IgD-negative memory B cell (primary cell): ENCODE measurements at regions not wholly inside any gene's neighbourhood (a gene's known extent, or its start where the extent isn't known, plus 50 kb on each side); places are given as distances from the start of the nearest gene placed in this dataset.
A peak's percentile ranks its signal among the peaks of the same experiment; 100 is the strongest.
"Not testable (repeated sequence)": the region's sequence is repeated elsewhere in the genome, so short reads cannot be mapped to it uniquely, and the experiment has no call there.

Experiments
- H3K27ac Mint-ChIP-seq, 3 donors: one replicate each; pipeline ENCODE4 v1.8.0; 2020 to 2022; ENCODE audit warnings: mild to moderate bottlenecking in 3 of 3, mixed read lengths in 3 of 3, moderate library complexity in 1 of 3
- H3K27me3 Mint-ChIP-seq: one replicate; pipeline ENCODE4 v1.8.0; 2021; ENCODE audit warnings: mixed read lengths
- H3K36me3 Mint-ChIP-seq: one replicate; pipeline ENCODE4 v1.8.0; 2020; ENCODE audit warnings: mild to moderate bottlenecking, mixed read lengths
- H3K4me1 Mint-ChIP-seq, 3 donors: one replicate each; pipeline ENCODE4 v1.8.0; 2020 to 2022; ENCODE audit warnings: mixed read lengths in 3 of 3, mild to moderate bottlenecking in 1 of 3
- H3K4me3 Mint-ChIP-seq, 4 donors: one replicate each; pipeline ENCODE4 v1.8.0; 2020 to 2022; ENCODE audit warnings: mild to moderate bottlenecking in 4 of 4, mixed read lengths in 4 of 4, moderate library complexity in 3 of 4
- H3K9me3 Mint-ChIP-seq, 3 donors: one replicate each; pipeline ENCODE4 v1.8.0; 2020 to 2021; ENCODE audit warnings: mixed read lengths in 3 of 3, mild to moderate bottlenecking in 1 of 3

DNA sequence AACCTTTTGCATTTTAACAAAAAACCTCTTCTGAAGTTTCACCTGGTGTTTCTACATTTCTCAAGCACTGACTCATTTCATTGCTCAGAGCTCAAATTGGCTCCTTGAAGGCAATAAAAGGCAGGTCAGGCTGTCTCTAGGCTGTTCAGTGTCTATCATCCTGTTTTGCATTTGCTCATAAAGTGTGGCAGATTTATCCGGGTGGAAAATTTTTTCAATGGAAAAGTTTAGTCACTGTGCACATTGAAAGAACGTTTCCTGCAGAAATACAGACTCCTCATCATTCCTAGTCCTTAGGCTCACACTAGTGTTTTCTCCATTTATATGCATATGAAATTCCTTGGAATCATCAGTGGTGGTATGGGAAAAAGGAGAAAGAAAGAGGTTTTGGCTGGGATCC lies 114.2 kb upstream of the DGKB start:
- no peaks in the 10 kb centered on the region for H3K9me3 Mint-ChIP-seq
- no peaks in the 10 kb centered on the region for H3K27me3 Mint-ChIP-seq
- no peaks in the 10 kb centered on the region for H3K36me3 Mint-ChIP-seq
- H3K4me3 Mint-ChIP-seq, result no peak overlapping the region
- no peaks in the 10 kb centered on the region for H3K4me1 Mint-ChIP-seq
- no peak overlapping the region for H3K27ac Mint-ChIP-seq

DNA sequence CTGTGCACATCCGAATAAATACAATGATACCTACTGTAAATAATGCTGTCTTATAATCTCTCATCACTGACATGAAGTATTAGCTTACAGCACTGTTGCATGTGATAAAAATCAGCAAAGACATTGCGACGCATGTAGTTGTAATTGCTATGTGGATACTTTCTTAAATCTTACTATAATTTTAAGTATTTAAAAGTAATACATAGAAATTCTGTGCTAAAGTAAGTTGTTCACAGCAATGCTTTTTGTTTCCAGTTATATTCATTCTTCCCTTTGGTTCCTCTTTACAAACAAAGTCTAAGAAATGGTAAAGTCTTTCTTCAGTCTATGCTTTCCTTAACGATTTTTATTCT lies 113.7 kb upstream of the DGKB start:
- Mint-ChIP-seq H3K4me1 (no peaks in the 10 kb centered on the region), H3K9me3 (no peaks in the 10 kb centered on the region), H3K27ac (no peak overlapping the region)

DNA sequence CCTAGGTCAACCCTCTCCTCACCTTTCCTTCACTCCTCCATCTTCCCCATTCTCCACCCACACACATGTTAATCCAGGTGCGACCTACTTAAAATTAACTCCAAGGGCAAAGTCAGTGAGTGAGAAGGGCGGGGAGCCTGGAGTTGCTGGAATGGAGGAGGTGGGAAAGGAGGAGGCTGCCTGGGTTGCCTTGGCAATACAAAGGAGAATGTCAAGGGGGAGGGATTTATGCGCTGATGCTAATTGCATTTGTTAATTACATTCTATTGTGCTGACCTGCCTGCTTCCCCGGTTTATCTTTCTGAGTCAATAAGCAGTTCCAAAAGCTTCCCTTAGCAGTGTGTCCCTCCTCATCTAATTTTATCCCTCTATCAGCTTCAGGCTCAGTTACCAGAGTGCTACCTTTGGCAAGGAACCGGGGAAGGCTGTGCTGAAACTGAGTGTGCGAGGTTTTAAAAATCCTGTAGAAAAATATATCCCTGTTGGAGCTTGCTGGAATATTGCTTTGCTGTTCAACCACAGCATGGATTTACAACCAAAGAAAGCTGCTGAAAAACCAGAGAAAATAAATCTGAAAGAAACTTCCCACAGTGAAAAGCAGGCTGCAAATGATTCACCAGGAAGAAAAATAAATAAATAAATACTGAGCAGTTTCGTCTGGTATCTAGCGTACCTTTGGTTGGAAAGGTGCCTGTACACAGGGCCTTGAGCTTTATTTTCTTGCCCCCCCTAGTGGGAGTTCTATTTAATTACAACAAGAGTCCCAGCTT lies 113.2 kb upstream of the DGKB start:
- Mint-ChIP-seq H3K4me1 (no peaks in the 10 kb centered on the region), H3K9me3 (peaks cover 0 to 3% (median 0%) of the 10 kb centered on the region in 3 donors), H3K4me3 (no peak overlapping the region), H3K27ac (no peak overlapping the region), H3K27me3 (no peaks in the 10 kb centered on the region), H3K36me3 (no peaks in the 10 kb centered on the region)

More for the DNA sequence above, 113.7 kb upstream of the DGKB start:
- Mint-ChIP-seq H3K4me3 (no peak overlapping the region), H3K36me3 (no peaks in the 10 kb centered on the region), H3K27me3 (no peaks in the 10 kb centered on the region)

DNA sequence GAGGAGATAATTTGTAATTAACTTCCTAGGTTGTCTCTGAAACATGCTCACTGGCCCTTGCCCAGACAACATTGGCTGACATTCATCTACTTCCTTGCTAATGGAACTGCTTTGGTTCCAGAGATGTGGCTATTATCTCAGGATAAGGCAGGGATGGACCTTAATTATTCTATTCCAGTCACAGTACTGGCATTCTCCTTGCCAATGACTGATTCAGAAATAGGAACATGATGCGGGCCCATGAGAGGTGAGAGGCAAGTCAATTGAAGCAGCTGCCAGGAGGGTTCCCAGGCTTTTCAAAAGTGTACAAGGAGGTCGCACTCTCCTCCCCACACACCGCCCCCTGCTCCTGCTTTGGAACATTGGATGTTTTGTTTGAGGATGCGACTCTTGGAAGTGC lies 109.6 kb upstream of the DGKB start:
- peaks cover 0 to 3% (median 0%) of the 10 kb centered on the region in 3 donors for H3K9me3 Mint-ChIP-seq
- H3K4me3 Mint-ChIP-seq, result no peak overlapping the region
- no peaks in the 10 kb centered on the region for H3K4me1 Mint-ChIP-seq
- no peaks in the 10 kb centered on the region for H3K36me3 Mint-ChIP-seq
- no peaks in the 10 kb centered on the region for H3K27me3 Mint-ChIP-seq
- H3K27ac Mint-ChIP-seq, result no peak overlapping the region

DNA sequence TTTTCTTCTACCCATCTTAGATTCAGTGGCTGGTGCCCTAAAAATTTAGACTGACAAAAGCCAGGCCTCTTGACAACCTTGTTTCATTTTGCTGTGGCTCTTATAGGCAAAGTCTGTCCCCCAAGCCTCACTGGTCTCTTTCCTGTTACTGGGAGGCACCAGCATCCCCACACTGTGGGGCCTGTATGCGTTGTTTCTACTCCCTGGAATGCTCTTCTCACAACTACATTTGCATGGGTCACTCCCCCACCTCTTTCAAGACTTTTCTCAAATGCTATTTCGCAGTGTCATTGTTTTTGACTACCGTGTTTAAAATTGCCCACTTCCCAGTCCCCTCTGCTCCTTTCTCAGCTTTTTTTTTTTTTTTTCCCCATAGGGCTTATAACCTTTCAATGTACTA lies 108.7 kb upstream of the DGKB start:
- H3K4me3 Mint-ChIP-seq, result no peak overlapping the region
- no peak overlapping the region for H3K27ac Mint-ChIP-seq
- peaks cover 0 to 3% (median 0%) of the 10 kb centered on the region in 3 donors for H3K9me3 Mint-ChIP-seq
- no peaks in the 10 kb centered on the region for H3K36me3 Mint-ChIP-seq
- H3K27me3 Mint-ChIP-seq, result no peaks in the 10 kb centered on the region
- H3K4me1 Mint-ChIP-seq, result no peaks in the 10 kb centered on the region

DNA sequence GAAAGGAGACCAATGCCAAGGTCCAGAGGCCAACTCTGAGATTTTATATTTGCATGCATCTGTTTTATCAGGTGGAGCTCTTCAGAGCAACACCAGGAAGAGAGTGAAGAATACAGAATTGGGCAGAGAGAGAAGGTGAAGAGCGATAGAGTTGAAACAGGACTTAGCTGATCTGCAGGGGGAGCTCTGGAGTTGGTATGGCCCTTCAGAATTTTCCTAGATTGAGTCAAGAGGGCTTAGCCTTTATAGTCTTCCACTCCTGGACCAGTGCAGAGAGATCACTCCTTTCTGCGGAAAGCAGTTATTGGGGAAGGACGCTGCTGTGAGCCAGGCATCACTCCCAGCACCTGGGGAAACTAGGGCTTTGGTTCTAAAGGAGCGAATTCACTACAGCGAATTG lies 105.0 kb upstream of the DGKB start:
- Mint-ChIP-seq H3K4me1 (no peaks in the 10 kb centered on the region), H3K36me3 (no peaks in the 10 kb centered on the region), H3K4me3 (no peak overlapping the region), H3K27ac (no peak overlapping the region), H3K27me3 (no peaks in the 10 kb centered on the region), H3K9me3 (peaks cover 0 to 3% (median 0%) of the 10 kb centered on the region in 3 donors)

DNA sequence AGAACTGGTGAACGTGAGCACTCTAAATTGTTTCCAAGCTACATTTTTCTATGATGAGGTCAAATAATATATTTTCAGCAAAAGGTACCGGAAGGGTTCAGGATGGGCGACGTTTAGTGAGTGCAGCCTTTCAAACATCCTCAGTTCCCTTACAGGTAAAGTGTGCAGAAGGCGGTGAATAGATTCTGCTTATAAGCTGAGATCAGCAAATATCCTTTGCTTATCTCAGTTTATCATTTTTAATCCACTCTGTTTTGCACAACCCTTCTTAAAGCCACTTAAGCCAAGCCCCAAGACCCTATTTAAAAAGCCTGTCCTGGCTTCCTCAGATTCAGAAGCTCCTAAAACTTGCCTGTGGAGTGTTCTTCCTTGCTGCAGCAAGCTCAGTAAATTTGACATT lies 103.1 kb upstream of the DGKB start:
- H3K9me3 Mint-ChIP-seq, result peaks cover 0 to 7% (median 3%) of the 10 kb centered on the region in 3 donors
- no peak overlapping the region for H3K27ac Mint-ChIP-seq
- no peak overlapping the region for H3K4me3 Mint-ChIP-seq
- no peaks in the 10 kb centered on the region for H3K36me3 Mint-ChIP-seq
- H3K27me3 Mint-ChIP-seq, result no peaks in the 10 kb centered on the region
- no peaks in the 10 kb centered on the region for H3K4me1 Mint-ChIP-seq

DNA sequence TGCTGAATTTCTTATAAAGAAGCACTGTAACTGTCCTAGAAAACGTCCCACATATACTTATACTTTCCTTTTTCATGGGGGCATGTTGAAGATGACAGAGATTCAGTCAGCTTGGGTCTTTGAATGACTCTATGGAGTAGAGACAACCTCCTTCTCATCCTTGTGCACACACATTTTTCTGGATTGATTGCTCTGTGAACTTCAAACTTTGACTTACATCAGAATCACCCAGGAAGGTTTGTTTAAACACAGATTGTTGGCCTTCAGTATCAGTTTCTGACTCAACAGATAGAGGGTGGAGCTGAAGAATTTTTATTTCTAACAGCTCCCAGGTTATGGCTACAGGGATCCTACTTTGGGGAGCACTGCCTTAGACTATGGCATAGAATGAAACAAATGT lies 97.6 kb upstream of the DGKB start:
- no peaks in the 10 kb centered on the region for H3K27me3 Mint-ChIP-seq
- peaks cover 0 to 15% (median 7%) of the 10 kb centered on the region in 3 donors for H3K9me3 Mint-ChIP-seq
- H3K4me3 Mint-ChIP-seq, result no peak overlapping the region
- no peak overlapping the region for H3K27ac Mint-ChIP-seq
- H3K4me1 Mint-ChIP-seq, result no peaks in the 10 kb centered on the region
- H3K36me3 Mint-ChIP-seq, result peaks cover 2% of the 10 kb centered on the region

DNA sequence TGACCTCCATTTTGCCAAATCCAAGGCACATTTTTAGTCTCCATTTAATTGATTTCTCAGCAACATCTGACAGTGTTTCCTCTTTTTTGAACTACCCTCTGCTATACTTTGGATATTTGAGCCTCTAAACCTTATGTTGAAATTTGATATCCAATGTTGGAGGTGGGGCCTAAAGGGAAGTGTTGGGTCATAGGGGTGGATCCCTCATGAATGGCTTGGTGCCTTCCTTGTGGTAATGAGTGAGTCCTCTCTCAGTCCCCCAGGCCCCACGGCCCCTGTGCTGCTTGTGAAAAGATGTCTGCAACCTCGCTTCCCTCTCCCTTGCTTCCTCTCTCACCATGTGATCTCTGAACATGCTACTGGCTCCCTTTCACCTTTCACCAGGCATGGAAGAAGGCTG lies 96.8 kb upstream of the DGKB start:
- H3K4me1 Mint-ChIP-seq, result no peaks in the 10 kb centered on the region
- H3K4me3 Mint-ChIP-seq, result no peak overlapping the region
- no peaks in the 10 kb centered on the region for H3K27me3 Mint-ChIP-seq
- H3K27ac Mint-ChIP-seq, result no peak overlapping the region
- peaks cover 2% of the 10 kb centered on the region for H3K36me3 Mint-ChIP-seq
- peaks cover 0 to 15% (median 9%) of the 10 kb centered on the region in 3 donors for H3K9me3 Mint-ChIP-seq

DNA sequence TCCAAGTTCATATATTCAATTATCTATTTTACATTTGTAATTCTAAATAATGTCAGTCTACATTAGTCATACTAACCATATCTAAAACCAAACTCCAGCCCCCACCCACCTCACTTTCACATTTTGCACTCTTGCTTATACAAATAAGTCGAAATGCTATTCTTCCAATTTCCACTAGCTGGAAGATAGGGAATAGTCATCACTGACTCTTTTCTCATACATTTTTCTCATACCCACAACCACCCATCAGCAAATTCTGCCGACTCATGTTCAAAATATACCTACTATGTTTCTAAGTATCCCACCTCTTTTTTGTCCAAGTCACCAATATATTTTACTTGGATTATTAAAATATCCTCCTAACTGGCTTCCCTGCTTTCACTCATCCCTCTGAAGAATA lies 93.2 kb upstream of the DGKB start:
- Mint-ChIP-seq H3K4me3 (no peak overlapping the region), H3K27me3 (no peaks in the 10 kb centered on the region), H3K4me1 (no peaks in the 10 kb centered on the region)

DNA sequence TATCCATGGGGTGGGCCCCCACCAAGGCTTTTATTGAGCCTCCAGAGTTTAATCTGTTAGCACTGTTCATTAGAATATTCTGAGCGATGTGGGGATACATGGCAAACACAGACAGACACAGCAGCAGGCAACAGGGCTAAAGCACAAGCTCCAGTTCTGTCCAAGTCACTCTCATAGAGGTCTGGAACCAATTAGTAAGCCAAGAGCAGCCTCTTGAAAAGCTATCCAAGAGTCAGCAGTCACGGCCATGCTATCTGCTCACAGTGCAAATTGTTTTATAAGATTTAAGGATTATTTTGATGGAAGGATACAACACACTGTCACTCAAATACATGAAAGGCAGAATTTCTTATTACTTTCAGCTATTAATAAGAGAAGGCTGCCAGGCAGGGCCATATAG lies 86.4 kb upstream of the DGKB start:
- Mint-ChIP-seq H3K4me1 (no peaks in the 10 kb centered on the region), H3K9me3 (peaks cover 0 to 4% (median 4%) of the 10 kb centered on the region in 3 donors), H3K36me3 (no peaks in the 10 kb centered on the region), H3K27ac (no peak overlapping the region), H3K4me3 (no peak overlapping the region), H3K27me3 (no peaks in the 10 kb centered on the region)

More for the DNA sequence above, 93.2 kb upstream of the DGKB start:
- H3K9me3 Mint-ChIP-seq, result peaks cover 4 to 9% (median 6%) of the 10 kb centered on the region in 3 donors
- peak overlapping the region in 1 of 3 donors; percentile 4 for H3K27ac Mint-ChIP-seq
- peaks cover 2% of the 10 kb centered on the region for H3K36me3 Mint-ChIP-seq

DNA sequence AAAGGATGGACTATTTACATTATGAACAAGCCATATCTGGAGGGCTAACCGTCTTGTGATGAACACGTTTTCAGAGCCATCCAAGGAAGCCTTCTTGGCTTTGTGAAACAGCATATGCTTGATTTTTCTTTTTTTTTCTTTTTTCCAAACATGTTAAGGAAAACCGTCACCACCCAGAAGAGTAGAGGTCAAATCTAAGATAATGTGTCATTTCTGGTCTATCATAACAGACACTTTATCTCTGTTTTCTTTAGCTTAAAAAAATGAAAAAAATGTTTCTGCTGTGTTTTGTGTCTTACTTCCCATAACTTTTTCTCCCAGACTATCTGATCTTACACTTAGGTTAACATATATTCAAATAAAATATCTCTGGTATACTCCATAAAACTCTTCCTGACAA lies 76.1 kb upstream of the DGKB start:
- Mint-ChIP-seq H3K27ac (no peak overlapping the region), H3K27me3 (peaks cover 1% of the 10 kb centered on the region), H3K4me1 (no peaks in the 10 kb centered on the region), H3K9me3 (peaks cover 4 to 7% (median 6%) of the 10 kb centered on the region in 3 donors), H3K4me3 (no peak overlapping the region), H3K36me3 (no peaks in the 10 kb centered on the region)

DNA sequence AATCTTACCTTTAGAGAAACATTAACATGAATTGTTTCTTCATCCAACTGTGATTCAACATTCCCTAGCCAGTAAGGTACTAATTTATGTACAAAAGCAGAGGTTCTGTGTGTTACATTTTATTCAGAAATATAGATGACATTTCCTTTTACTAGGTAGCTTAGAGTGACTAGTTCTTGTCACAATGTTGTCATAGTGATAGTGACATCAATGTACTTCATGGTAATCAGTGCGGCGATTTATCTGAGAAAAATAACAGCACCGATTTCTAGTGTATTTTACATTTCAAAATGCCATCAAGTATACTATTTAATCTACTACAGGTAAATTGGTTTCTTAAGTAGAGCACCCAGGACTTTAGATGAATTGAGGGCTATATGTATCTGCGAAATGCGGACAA lies 72.1 kb upstream of the DGKB start:
- H3K27me3 Mint-ChIP-seq, result peaks cover 1% of the 10 kb centered on the region

DNA sequence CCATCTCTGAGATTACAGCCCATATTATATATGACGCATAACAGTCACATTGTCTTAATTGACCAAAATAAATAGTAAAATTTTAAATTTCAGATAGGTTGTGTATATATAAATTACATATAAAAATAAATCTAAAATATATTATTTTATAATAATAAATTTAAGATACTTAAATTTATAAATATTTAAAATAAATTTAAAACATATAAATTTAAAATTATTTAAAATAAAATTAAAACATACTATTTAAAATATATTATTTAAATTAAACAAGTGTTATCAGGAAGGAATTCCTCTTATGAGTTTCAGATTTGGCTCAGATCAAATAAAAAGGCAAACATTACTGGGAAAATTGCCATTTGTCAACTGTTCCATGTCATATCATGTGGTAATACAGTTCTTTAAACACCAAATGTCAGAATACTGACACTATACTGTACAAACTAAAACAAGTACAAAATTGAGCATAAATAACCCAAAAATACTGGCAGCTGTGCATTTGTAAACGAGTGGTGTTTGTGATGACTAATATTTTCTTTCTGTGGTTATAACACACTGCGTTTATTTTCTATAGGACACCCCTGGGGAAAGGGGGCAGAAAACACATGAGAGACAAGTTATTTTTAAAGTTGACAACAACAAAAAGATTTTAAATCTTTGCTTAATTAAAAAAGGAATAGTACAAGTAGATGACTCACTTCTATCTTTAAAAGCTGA lies 71.3 kb upstream of the DGKB start:
- H3K27ac Mint-ChIP-seq, result no peak overlapping the region
- no peaks in the 10 kb centered on the region for H3K36me3 Mint-ChIP-seq
- peaks cover 0 to 2% (median 0%) of the 10 kb centered on the region in 3 donors for H3K4me1 Mint-ChIP-seq

More for the DNA sequence above, 72.1 kb upstream of the DGKB start:
- H3K4me3 Mint-ChIP-seq, result no peak overlapping the region
- H3K36me3 Mint-ChIP-seq, result no peaks in the 10 kb centered on the region
- no peak overlapping the region for H3K27ac Mint-ChIP-seq
- peaks cover 0 to 2% (median 0%) of the 10 kb centered on the region in 3 donors for H3K4me1 Mint-ChIP-seq
- H3K9me3 Mint-ChIP-seq, result peaks cover 0 to 1% (median 0%) of the 10 kb centered on the region in 3 donors

DNA sequence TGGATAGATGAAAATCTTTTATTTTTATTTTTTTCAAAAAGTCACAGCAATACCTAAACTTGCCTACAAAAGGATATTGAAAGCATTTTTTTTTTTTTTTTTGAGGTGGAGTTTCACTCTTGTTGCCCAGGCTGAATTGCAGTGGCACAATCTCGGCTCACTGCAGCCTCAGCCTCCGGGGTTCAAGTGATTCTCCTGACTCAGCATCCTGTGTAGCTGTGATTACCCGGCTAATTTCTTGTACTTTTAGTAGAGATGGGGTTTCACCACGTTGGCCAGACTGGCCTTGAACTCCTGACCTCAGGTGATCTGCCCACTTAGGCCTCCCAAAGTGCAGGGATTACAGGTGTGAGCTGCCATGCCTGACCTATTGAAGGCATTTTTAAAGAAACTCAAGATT lies 69.1 kb upstream of the DGKB start:
- H3K9me3 Mint-ChIP-seq, H3K27ac Mint-ChIP-seq, H3K36me3 Mint-ChIP-seq, H3K4me3 Mint-ChIP-seq, H3K27me3 Mint-ChIP-seq, H3K4me1 Mint-ChIP-seq: not testable (repeated sequence)

More for the DNA sequence above, 71.3 kb upstream of the DGKB start:
- H3K4me3 Mint-ChIP-seq, result no peak overlapping the region
- peaks cover 0 to 1% (median 0%) of the 10 kb centered on the region in 3 donors for H3K9me3 Mint-ChIP-seq
- peaks cover 1% of the 10 kb centered on the region for H3K27me3 Mint-ChIP-seq

DNA sequence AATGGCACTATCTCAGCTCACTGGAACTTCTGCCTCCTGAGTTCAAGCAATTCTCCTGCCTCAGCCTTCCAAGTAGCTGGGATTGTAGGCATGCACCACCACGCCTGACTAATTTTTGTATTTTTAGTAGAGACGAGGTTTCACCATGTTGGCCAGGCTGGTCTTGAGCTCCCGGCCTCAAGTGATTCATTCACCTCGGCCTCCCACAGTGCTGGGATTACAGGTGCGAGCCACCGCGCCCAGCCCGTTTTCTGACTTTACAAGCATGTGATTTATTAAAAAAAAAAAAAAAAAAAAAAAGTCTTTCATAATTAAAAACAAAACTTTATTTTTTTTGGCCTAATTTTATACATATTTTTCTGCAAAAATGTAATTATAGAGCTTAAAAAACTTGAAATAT lies 64.8 kb upstream of the DGKB start:
- not testable (repeated sequence) for H3K27me3 Mint-ChIP-seq, H3K4me1 Mint-ChIP-seq, H3K9me3 Mint-ChIP-seq, H3K27ac Mint-ChIP-seq, H3K36me3 Mint-ChIP-seq, H3K4me3 Mint-ChIP-seq
